Activated CD8-positive, alpha-beta memory T cell treated with anti-CD3 and anti-CD28 coated beads, Interleukin-2, amount 50 U/mL, for 24 hours (primary cell): ENCODE measurements at regions not wholly inside any gene's neighbourhood (a gene's known extent, or its start where the extent isn't known, plus 50 kb on each side); places are given as distances from the start of the nearest gene placed in this dataset.

Experiments
- DNase-seq: peaks from one replicate; pipeline ENCODE4 v3.0.0-alpha.2; 2020; ENCODE audit errors: extremely low read depth

DNA sequence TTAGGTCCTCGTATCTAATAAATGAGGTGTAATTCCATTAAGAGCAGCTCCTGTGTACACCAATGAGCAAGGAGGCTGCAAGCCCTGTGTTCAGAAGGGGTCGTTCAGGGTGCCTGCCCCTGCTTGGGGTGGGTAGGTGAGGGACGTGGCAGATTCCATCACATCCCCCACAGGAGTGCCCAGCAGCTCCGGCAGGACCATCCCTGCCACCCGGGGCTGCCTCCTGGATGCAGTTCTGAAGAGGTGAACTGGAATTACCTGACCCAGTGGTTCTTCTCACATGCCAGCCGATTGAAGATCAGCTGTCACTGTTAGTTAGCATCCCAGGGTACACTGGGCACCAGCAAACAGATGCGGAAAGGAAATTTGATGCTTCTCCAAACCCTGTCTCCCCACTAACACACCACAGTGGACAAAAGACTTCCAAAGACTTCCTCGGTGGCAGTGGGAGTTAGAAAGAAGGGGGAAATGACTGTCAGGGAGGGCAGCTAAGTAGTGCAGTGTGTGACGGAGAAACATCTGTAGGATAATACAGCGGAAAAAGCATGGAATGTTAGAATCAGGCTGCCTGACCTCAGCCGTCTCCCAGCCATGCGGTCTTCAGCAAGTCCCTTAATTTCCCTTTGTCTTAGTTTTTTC is 313.6 kb upstream of the ZMIZ1 start:
- no peak for DNase-seq

DNA sequence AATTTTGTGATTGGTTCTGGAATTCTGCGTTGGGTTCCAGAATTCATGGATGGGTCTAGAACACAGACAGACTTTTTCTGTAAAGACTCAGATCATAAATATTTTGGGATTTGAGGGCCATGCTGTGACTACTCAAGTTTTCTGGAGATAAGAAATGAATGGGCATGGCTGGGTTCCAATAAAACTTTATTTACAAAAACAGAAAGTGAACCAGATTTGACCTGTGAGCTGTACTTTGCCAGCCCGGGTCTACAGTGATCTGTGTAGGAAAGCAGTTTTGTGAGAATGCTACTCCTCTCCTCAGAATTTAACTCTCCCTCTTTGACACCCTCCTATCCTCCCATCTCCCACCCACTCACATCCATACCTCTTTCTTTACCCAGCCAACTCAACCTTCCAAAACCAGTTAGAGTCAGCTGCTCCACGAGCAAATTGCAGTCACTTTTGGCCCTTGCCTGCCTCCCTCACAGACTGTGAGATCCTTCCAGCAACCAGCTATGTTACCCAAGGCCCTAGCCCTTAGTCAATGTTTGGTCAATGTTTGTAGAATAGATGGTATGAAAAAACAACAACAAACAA is 312.8 kb upstream of the ZMIZ1 start:
- DNase-seq, result no peak

DNA sequence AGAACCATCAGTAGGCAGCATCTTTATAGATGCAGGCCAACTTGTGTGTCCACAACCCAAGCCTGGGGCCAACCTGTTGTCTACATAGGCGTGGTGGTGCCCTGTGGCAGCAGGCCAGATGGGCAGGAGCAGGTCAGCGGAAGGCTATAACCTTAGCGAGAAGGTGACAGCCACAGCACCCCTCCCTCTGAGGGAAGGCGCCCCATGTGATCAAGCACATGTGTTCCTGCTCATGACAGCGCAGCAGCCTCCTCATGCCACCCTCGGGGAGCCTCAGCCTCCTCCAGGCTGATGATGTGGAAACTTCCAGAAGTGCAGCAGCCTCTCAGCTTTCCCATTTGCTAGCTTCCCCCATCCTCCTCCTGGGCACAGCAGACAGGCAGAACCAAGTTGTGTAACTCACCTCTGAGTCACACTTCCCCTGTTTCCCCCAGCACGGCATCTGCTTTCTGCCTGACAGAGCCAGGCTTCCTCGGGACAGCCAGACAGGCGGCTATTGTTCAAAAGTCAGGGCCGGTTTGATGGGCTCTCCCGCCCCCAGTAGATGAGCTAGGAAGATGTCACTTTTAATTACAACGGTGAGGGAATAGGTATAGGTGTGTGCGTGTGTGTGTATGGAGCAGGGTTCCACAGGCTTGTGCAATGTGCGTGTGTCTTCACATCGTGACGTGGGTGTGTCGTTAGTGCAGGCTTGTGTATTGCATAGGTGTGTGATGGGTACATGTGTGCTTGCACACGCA is 312.0 kb upstream of the ZMIZ1 start:
- no peak for DNase-seq

DNA sequence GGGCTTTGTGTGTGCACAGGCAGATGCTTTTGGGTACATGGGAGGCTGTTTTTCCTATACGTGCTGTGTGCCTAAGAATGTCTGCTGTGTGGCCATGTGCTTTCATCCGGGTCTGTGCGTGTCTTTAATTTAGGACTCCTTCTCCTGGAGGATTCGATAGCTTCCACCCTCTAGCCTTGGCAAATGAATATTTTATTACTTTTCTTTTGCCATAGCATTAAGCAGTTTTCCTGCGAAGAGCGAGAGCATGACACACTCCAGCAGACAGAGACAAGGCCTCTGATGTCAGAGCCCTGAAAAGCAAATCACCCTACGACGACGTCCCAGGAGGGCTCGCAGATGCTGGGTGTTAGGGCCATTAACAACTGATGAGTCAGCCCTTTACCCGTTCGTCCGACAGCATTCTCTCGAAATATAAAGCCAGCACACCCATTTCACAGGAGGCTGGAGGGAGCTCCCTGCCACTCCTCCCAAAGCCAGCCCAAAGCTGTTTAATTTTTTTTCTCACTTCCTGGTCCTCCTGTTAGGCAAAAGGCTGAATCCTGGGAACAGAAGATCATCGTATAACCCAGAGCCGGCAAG is 311.3 kb upstream of the ZMIZ1 start:
- no peak for DNase-seq

DNA sequence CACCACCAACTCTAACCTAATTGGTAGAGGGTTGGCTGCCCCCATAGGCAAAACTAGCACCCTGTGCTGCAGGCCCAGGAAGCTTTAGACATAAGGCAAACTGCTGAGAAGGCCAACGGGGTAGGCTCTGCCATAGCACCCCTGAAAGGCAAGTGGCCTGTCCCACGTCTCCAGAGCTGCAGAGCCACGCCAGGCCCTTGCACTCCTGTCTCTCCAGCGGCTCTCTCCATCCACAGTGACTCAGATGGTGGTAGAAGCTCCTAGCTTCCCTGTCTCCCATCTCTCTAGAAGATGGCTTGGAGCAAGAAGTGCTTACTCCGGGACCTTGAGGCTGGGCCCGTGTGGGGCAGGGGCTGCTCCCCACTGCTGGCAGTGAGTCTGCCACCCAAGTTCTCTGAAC is 310.6 kb upstream of the ZMIZ1 start:
- DNase-seq, result no peak

DNA sequence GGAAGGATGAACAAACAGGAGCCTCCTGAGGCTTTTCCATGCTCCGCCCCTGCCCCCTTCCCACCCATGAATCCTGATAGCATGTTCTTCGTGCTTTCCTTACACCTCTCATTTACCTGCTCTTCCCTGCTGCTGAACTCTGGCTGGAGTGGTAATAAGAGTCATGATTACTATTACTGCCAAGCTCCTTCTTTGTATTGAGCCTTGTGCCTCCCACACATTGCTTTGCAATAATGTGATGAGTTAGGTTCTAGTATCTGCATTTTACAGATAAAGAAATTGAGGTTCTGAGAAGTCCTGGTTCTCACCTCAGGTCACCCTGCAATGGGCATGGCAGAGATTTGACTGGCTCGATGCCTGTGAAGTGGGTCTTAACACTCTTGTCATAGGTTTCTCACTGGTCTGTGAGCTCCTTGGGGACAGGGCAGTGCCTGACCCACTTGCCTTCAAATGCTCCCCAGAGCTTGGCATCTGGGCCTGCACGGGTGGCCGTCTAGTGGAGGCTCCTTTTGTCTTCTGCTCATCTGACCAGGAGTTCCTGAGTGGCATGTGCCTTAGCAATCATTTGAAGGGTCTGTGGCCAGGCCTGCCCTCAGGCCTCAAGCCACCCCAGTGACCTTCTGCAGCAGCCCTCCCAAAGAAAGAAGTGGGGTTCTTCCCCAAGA is 309.2 kb upstream of the ZMIZ1 start:
- no peak for DNase-seq

DNA sequence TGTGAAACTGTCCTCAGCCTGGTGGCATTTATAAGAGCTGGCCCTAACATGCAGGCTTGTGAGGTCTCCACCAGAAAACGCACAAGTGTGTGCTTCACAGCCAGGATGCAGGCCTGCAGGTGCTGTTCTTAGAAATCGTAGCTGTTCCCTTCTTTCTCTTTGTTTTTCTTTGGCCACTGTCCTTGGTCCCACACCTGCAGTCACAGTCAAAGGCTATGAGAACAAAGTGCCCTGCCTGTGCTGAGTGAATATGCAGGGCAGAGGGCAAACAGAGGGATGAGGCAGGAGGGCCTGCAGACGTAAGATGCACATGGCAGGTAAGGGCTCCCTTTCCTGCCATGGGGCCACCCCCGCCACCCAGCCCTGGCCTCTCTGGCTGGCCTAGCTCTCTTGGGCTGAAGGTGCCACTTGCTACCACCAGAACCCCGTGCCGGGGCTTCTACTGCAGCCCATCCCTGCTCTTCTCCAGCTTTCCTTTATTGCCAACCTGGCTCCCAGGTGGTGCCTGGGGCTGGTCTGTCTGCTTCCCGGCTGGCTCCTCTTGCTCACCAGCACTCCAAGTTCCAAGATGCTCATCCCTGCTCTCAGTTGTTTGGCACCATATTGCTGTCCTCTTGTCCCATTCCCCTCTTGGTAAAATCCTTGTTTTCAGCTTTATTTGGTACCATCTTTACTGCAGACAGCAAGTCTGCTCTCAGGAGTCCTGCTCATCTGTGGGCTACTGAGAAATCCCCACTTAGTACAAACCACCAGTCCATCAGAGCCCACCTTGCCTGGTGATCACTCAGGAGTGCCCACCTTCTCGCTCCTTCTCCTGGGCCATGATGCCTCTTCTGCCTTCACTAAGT is 308.1 kb upstream of the ZMIZ1 start:
- no peak for DNase-seq

DNA sequence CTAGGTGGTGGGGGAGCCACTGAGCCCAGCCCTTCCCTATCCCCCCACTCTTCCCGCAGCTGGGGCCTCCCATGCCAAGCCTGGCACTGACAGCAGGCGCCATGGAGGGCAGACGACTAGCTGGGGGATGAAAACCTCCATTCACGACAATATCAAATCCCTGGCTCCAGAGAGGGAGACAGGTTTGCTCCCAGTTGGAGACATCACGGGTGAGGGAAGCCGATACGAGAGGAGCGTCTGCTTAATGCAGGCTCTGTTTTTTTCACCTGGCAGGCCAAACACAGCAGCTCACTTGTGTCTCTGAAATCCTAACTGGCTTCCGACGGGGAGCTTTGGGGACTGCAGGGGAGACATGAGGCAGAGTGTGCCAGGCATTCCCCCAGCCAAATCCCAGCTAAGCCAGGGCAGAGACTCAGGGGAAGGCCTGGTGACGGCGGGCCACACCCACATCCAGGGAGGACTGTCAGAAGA is 307.4 kb upstream of the ZMIZ1 start:
- DNase-seq, result no peak

DNA sequence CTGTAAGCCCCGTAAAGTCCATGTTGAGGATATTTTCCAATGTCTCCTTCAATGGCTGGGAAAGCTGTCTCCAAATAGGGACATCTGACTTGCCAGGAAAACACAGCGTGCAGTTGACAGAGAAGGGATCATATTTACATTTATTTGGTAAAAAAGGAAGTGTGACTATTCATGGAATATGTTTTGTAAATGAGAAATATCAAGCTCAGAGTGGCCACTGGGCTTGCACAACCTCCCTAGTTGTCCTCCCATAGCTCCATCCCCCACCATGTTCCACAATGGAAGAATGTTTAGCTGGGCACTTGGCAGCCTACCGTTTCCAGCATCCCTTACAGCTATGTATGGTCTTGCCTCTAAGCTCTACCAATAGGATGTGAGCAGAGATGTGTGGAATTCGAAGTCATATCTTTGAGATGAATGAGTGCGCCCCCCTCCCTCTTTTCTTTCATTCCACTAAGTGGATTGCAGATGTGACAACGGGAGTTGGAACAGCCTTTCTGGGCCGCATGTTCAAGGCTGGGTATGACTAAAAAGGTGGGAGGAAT is 306.6 kb upstream of the ZMIZ1 start:
- no peak for DNase-seq

DNA sequence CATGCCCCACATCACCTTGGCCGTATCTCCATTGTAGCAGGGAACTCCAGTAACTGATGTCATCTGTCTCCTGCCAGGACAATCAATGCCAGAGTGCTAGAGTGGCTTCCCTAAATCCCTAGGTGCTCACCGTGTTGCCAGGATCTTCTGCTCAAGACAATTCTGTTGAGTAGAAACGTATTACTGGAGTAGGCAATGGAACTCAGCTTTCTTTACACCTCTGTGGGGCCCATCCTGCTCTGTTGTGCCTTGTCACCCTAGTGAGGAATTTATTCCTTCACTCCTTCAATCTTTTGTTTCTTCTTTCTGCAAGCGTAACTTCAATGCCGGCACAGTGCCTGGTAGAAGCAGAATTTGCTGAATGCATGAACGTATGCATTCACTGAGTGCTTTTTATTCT is 305.5 kb upstream of the ZMIZ1 start:
- no peak for DNase-seq

DNA sequence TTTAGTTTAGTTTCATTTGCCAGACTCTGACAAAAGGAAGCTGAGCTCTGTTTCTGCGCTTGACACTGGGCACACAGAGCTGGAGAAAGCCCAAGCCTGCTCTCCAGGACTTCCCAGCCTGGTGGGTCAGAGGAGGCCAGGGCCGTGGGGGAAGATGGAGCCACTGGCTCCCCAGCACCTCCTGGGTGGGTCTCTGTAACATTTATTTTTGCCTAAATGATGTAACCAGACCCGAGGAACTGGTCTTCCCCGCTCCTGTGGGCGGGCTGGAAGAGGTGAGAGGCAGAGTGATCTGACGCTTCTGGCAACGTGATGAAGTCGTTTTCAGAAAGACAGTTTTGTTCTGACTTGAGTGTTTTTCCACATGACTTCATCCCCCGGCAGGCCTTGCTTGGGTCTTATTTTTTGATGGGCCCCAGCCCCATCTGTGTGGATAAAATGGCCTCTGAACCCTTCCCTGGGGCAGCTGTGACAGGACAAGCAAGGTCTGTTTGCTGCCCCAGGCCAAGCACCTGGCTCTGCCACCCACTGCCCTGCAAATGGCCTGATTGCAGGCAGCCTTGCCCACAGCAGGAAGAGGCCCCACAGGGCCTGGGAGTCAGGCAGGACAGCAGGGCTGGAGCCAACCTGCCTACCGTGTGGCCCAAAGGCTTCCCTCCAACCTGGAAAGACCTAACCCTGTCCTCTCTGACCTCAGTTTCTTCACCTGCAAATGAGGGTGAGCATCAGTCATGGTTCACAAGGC is 304.9 kb upstream of the ZMIZ1 start:
- DNase-seq, result no peak

DNA sequence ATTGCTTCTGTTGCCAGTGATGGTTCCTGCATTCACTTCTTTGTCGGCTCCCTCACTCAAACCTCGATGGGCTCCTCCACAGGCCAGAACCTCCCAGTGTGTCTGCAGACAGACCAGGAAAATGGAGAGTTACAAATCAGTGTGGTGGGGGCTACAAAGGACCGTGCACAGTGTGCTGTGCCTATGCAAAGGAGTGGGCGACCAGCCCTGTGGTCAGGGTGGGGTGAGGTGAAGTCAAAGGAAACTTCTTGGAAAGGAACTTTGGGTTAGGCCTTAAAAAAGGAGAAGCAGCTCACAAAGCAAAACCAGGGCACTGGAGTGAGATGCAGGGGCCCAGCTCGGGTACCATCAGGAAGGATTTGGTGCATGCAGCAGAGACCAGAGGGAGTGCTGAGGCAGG is 304.3 kb upstream of the ZMIZ1 start:
- no peak for DNase-seq

DNA sequence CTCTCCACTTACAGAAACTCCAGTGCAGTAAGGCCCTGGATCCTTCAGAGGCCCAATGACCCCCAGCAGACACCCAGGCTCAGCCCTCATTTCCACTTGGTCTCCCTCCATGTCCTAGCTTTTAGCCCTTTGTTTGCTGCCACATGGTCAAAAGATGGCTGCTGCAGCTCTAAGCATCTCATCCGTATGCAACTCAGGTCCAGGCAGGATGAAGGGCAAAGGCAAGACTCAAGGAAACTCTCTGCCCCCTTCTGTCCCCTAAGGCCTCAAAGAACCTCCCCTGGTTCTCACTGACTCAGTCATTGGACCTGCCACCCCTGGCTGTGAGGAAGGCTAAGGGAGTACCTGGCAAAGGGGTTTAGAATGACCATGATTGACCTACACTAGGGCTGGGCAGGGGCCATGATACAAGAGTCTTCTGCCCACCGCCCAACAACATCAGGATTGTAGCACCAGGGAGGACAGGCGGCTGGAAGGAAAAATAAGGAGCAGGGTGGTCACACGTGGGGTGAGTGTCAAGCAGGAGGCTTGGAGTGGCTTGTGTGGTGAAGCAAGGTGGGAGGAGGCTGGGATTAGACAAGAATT is 303.8 kb upstream of the ZMIZ1 start:
- no peak for DNase-seq

DNA sequence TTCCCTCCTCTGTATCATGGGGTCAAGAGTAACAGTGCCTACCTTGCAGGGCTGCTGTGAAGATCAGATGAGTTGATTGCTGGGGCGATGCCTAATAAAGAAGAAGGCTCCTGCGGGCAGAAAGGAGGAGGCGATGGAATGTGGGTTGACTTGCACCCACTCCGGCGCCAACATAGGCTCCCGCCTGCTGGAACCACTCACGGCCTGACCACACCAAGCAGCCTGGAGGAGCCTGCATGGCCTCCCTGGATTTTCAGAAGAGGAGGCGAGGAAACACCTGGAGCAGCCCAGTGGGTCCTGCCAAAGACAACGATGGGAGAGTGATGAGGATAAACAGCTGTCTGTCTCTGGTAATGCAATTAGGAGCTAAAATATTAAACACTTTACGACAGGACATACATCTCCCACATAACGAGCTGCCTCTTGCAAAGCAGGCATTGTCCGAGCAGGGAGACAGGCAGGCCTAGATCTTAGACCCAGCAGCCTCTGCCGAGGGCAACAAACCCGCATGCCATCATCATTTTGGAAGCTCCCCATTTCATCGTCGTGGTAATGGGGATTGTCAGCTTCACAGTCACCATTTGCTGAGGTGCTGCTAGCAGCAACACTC is 302.9 kb upstream of the ZMIZ1 start:
- DNase-seq, result no peak

DNA sequence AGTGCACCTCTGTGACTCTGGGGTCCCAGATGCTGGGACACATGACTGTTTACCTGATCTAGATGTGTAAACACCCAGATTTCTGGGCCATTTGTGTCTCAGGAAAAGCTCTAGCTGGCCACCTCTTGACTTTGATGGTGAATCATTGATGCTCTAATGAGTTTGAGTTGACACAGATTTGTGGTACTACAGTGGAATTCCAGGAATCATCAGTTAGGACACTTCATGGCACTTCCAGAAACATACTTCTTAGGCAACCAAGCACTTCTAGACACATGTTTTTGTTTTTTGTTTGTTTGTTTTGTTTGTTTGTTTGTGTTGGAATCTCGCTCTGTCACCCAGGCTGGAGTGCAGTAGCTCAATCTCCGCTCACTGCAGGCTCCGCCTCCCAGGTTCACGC is 302.2 kb upstream of the ZMIZ1 start:
- DNase-seq, result no peak

DNA sequence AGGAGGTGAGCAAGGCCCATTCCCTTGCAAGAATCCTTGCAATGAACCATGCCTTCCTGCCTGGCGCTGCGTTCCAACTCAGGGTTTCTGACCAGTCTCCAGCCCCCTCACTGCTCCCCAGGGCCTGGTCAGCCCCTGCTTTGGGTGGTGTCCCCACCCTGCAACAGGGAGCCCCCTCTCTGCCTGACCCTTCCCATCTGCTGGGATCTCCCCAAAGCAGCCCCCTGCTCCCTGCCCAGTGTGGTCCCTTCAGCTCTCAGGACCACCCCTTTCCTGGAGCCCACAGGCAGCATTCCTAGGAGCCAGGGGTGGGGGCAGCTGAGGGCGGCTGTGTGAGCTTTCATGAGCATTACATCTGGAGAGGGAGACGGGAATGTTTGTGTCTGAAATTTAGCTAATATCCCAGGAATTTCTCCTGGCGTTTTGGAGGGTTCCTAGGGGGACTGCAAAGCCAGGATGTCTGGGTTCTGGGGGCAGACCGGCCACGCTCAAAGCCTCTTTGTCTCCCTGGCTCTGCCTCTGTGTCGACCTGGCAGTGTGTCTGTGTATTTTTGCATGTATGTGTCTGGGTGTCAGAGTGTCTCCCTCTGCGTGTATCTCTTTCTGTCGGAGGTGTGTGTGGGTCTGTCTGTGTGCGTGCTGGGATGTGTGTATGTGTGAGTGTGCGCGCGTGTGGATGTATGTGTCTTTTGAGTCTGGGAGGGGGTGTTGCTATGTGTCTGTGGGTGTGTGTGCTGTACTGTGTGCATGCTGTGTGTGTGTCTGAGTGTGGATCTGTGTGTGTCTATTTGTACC is 300.5 kb upstream of the ZMIZ1 start:
- no peak for DNase-seq

DNA sequence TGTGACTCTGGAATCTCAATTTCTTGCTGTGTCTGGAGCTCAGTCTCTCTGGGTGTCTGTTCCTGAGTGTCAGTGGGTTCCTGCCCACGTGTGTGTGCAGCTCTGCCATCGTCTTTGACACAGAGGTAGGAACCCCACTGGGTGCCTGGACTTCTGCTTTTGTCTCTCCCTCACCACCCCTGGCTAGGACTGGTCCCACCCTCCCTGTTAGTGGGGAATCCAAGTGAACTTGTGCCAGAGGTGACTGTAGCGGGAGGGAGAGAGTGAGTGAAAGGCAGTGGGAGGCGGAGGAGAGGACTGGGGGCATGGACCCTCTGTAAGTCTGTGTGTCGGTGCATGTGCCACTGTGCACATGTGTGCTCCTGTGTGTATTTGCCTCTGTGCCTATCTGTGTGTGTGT is 299.9 kb upstream of the ZMIZ1 start:
- DNase-seq, result no peak

DNA sequence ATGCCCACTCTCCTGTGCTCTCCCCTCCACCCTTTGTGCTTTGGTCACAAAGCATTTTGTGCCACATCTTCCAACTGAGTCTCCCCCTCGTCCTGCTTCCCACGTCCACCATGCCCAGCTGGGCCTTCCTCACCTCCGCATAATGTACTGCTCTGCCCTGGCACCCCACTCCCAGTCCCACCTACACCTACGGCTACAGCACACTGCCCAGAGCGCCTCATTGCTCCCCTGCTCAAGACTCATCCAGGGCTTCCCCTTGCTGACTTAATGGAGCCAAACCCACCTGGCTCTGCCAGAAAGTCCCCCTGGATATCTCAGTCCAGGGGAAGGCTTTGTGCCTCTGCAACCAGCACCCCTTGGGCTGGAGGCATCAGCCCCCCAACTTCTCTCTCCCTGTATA is 299.2 kb upstream of the ZMIZ1 start:
- DNase-seq, result no peak
